ENCODE measurements at regions not wholly inside any gene's neighbourhood (a gene's known extent, or its start where the extent isn't known, plus 50 kb on each side); places are given as distances from the start of the nearest gene placed in this dataset.

DNA sequence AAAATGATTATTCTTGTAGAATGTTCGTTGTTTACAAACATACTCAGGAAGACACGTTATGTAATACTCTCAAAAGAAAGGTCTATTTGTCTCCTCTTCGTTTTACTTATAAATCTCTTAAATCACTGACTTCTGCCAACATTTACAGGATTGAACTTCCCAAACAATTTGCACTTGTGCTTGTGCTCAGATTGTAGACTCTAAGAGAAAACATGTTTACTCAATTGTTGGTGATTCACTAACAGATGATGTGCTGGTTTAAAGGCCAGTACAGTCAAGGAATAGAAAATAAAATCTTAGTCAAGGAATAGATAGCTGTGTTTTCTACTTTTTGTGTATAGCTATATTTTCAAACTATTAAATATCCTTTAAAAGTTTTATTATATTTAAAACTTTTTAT is 172.8 kb downstream of the GJA1 start:
- TF ChIP-seq CTCF (IDR thresholded peaks at IDR 0.05) (no peak), POLR2A (IDR thresholded peaks at IDR 0.05) (no peak)

All from ovary (tissue), 3 donors.